GM18505 (cell line): ENCODE measurements at regions not wholly inside any gene's neighbourhood (a gene's known extent, or its start where the extent isn't known, plus 50 kb on each side); places are given as distances from the start of the nearest gene placed in this dataset.
"Not testable (repeated sequence)": the region's sequence is repeated elsewhere in the genome, so short reads cannot be mapped to it uniquely, and the experiment has no call there.

Experiments used
- ATAC-seq: cut with Tn5 transposase; IDR thresholded peaks from one replicate; pipeline ENCODE4 v1.9.1; 2021; ENCODE audit not compliant: unreplicated experiment
- POLR2A ChIP-seq: IDR thresholded peaks from 4 replicates; pipeline ENCODE4 v1.6.1; 2011; ENCODE audit warnings: borderline replicate concordance; ENCODE audit not compliant: insufficient read depth, insufficient read length; ENCODE audit errors: extremely low read depth

GRCh38 chr6:40661726-40662125, 74.6 kb upstream of the LRFN2 start:
- TF ChIP-seq POLR2A = no peak
- no peak for ATAC-seq

DNA sequence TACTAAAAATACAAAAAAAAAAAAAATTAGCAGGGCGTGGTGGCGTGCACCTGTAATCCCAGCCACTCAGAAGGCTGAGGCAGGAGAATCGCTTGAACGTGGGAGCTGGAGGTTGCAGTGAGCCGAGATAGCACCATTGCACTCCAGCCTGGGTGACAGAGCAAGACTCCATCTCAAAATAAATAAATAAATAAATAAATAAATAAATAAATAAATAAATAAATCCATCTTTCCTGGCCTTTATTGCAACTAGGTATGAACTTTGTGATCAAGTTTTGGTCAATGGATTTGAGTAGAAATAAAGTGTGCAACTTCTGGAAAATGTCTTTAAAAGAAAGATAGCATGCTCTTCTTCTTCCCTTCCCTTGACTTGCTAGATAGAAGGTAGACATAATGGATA, 69.6 kb upstream of the LRFN2 start:
- ATAC-seq = not testable (repeated sequence)

- TF ChIP-seq POLR2A = no peak
- ATAC-seq = no peak
Measured at GRCh38 chr6:40654828-40655227, 67.7 kb upstream of the LRFN2 start.

DNA sequence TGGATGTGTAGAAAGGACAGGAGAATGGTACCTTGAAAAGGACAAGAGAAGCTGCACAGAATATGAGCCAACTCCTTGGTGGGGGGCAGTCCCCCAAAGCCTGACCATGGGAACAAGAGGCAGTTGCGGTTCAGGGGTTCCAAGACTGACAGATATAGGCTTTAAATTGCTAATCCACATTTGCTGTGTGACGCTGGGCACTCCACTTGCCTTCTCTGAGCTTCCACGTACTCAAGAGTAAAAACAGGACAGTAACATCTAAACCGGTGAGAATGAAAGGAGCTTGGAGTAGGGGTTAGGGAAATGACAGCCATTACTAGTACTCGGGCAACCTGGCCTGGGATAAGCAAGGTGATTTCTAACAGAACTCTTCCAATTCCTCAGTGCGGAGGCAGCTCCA, 57.9 kb upstream of the LRFN2 start:
- TF ChIP-seq POLR2A = no peak
- ATAC-seq = no peak

DNA sequence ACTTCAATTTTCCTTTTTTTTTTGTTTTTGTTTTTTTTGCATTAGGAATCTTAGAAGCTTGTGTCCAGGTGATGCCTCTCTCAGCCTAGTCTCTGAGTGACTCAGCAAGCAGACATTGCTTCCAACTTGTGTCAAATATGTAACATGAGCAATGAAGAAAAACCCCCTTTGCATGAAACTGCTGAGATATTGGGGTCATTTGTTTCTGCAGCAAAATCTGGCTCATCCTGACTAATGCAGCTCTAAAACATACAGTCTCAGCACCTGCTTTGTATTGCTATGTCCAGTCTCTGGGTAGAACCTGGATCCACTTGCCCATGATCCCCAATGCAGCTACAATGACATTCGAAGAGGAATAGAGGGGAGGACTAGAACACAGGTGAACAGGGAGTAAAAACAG, 55.7 kb upstream of the LRFN2 start:
- TF ChIP-seq POLR2A = no peak
- ATAC-seq = no peak

DNA sequence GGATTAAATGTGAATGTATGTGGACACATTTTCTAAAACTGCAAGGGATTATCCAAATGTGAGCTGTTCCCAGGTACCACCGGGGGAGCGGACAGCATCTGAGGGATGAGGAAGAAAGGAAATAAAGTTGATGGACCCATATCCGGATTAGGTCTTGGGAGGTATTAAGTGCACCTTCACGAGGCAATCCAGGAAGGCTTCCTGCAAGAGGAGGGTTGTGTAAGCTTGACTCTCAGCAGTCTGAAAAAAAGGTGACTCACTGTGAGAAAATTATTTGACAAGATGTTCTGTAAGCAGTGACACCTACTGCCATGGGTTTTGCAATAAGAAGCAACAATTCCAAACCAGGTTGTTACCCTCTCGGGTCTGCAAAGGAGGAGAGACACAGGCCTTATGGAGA, 55.0 kb upstream of the LRFN2 start:
- TF ChIP-seq POLR2A = no peak
- no peak for ATAC-seq

DNA sequence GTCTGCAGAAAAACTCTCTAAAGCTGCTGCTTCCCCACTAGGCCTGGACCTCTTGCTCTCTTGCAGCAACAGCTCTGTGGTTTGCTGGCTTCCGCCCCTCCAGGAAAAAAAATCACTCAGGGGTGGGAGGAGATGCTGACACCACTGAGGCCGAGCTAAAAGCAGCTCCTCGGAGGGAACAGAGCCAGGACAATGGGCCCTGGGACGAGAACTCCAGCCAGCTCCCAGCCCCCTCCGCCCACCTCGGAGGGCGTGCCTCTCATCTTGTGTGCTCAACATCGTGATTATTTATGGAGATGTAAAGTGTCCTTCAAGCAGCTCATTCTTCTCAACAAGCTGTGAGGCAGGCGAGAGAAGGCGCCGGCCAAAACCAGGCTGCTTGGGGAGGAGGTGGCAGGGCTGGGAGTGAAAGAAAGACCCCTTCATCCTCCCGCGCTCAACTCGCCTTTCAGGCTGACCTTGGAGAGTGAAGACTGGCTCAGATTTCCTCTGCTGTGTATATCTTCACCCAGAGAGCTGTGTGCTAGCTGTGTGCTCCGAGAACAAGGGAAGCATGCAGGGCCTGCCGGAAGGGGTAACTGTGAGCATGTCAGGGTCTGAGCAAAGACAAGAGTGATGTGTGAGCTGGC, 53.5 kb upstream of the LRFN2 start:
- TF ChIP-seq POLR2A = no peak
- ATAC-seq = no peak
